ENCODE measurements at regions not wholly inside any gene's neighbourhood (a gene's known extent, or its start where the extent isn't known, plus 50 kb on each side); places are given as distances from the start of the nearest gene placed in this dataset.

GRCh38 chr3:111319598-111319997 is 222.4 kb upstream of the CD96 start:
- Histone ChIP-seq H3K27me3 (ENCODE audit: low read depth, low read length) (no peaks in the 10 kb centered on the region), H3K9me3 (ENCODE audit: insufficient read depth, low read length) (no peaks in the 10 kb centered on the region), H3K27ac (ENCODE audit: low read length) (no peak overlapping the region), H3K4me3 (ENCODE audit: low read length) (no peak overlapping the region), H3K36me3 (replicated peaks; ENCODE audit: low read depth, low read length) (no peaks in the 10 kb centered on the region), H3K4me2 (ENCODE audit: low read length) (no peak overlapping the region), H2AFZ (ENCODE audit: low read depth, low read length) (no peak overlapping the region), H3K79me2 (ENCODE audit: low read length) (no peaks in the 10 kb centered on the region), H3K9ac (ENCODE audit: low read length) (no peak overlapping the region), H4K20me1 (ENCODE audit: insufficient read depth, low read length) (no peaks in the 10 kb centered on the region), H3K4me1 (ENCODE audit: low read length) (peaks cover 8% of the 10 kb centered on the region)
- TF ChIP-seq EZH2phosphoT487 (IDR thresholded peaks at IDR 0.05; ENCODE audit: low read depth) = no peak
- TF ChIP-seq CTCF (IDR thresholded peaks at IDR 0.05; ENCODE audit: low read depth, low read length) = no peak

- no peak overlapping the region for H3K27ac ChIP-seq (ENCODE audit: low read length)
- TF ChIP-seq CTCF (IDR thresholded peaks at IDR 0.05; ENCODE audit: low read depth, low read length) (no peak), EZH2phosphoT487 (IDR thresholded peaks at IDR 0.05; ENCODE audit: low read depth) (no peak)
Measured at GRCh38 chr3:111321786-111322185, 220.2 kb upstream of the CD96 start.

GRCh38 chr3:111323019-111323418 is 219.0 kb upstream of the CD96 start:
- Histone ChIP-seq H3K27me3 (ENCODE audit: low read depth, low read length) (no peaks in the 10 kb centered on the region), H3K9ac (ENCODE audit: low read length) (no peak overlapping the region), H3K4me1 (ENCODE audit: low read length) (peaks cover 12% of the 10 kb centered on the region), H4K20me1 (ENCODE audit: insufficient read depth, low read length) (no peaks in the 10 kb centered on the region), H3K36me3 (replicated peaks; ENCODE audit: low read depth, low read length) (no peaks in the 10 kb centered on the region), H2AFZ (ENCODE audit: low read depth, low read length) (no peak overlapping the region), H3K4me2 (ENCODE audit: low read length) (no peak overlapping the region), H3K4me3 (ENCODE audit: low read length) (no peak overlapping the region), H3K27ac (ENCODE audit: low read length) (no peak overlapping the region), H3K9me3 (ENCODE audit: insufficient read depth, low read length) (no peaks in the 10 kb centered on the region), H3K79me2 (ENCODE audit: low read length) (no peaks in the 10 kb centered on the region)
- TF ChIP-seq CTCF (IDR thresholded peaks at IDR 0.05; ENCODE audit: low read depth, low read length) (no peak), EZH2phosphoT487 (IDR thresholded peaks at IDR 0.05; ENCODE audit: low read depth) (no peak)

More at GRCh38 chr3:111321786-111322185, 220.2 kb upstream of the CD96 start:
- Histone ChIP-seq H3K27me3 (ENCODE audit: low read depth, low read length) (no peaks in the 10 kb centered on the region), H3K4me2 (ENCODE audit: low read length) (no peak overlapping the region), H4K20me1 (ENCODE audit: insufficient read depth, low read length) (no peaks in the 10 kb centered on the region), H3K9ac (ENCODE audit: low read length) (no peak overlapping the region), H3K9me3 (ENCODE audit: insufficient read depth, low read length) (no peaks in the 10 kb centered on the region), H3K4me3 (ENCODE audit: low read length) (no peak overlapping the region), H3K79me2 (ENCODE audit: low read length) (no peaks in the 10 kb centered on the region), H3K36me3 (replicated peaks; ENCODE audit: low read depth, low read length) (no peaks in the 10 kb centered on the region), H3K4me1 (ENCODE audit: low read length) (peaks cover 12% of the 10 kb centered on the region), H2AFZ (ENCODE audit: low read depth, low read length) (no peak overlapping the region)

- Histone ChIP-seq H3K79me2 (ENCODE audit: low read length) (no peaks in the 10 kb centered on the region), H3K27ac (ENCODE audit: low read length) (no peak overlapping the region), H3K4me2 (ENCODE audit: low read length) (peak overlapping the region; percentile 19), H3K36me3 (replicated peaks; ENCODE audit: low read depth, low read length) (no peaks in the 10 kb centered on the region), H2AFZ (ENCODE audit: low read depth, low read length) (no peak overlapping the region), H3K27me3 (ENCODE audit: low read depth, low read length) (no peaks in the 10 kb centered on the region), H3K9ac (ENCODE audit: low read length) (no peak overlapping the region), H3K4me1 (ENCODE audit: low read length) (peaks cover 12% of the 10 kb centered on the region), H4K20me1 (ENCODE audit: insufficient read depth, low read length) (no peaks in the 10 kb centered on the region), H3K4me3 (ENCODE audit: low read length) (no peak overlapping the region), H3K9me3 (ENCODE audit: insufficient read depth, low read length) (no peaks in the 10 kb centered on the region)
- TF ChIP-seq EZH2phosphoT487 (IDR thresholded peaks at IDR 0.05; ENCODE audit: low read depth) (no peak), CTCF (IDR thresholded peaks at IDR 0.05; ENCODE audit: low read depth, low read length) (no peak)
Measured at GRCh38 chr3:111324151-111324550, 217.8 kb upstream of the CD96 start.

All from OCI-LY3 (cell line).